Karpas-422 (cell line): ENCODE measurements at regions not wholly inside any gene's neighbourhood (a gene's known extent, or its start where the extent isn't known, plus 50 kb on each side); places are given as distances from the start of the nearest gene placed in this dataset.

Experiments used
- DNase-seq: peaks from one replicate; pipeline ENCODE4 v3.0.0-alpha.2; 2015
- H2AFZ ChIP-seq: fragments of 200-600 bp; sonication (generic); 2 replicates; pipeline ENCODE4 v1.6.1; 2014; ENCODE audit warnings: antibody characterized with exemption, low read length, mixed read lengths
- H3K27ac ChIP-seq: fragments of 200-600 bp; sonication (generic); 2 replicates; pipeline ENCODE4 v1.5.1; 2014; ENCODE audit warnings: mild to moderate bottlenecking, low read length, moderate library complexity
- H3K27me3 ChIP-seq: fragments of 200-600 bp; sonication (generic); 2 replicates; pipeline ENCODE4 v1.6.1; 2014; ENCODE audit warnings: low read length, mixed read lengths
- H3K36me3 ChIP-seq: fragments of 200-600 bp; sonication (generic); 2 replicates; pipeline ENCODE4 v1.6.1; 2014; ENCODE audit warnings: low read length, mixed read lengths; ENCODE audit not compliant: insufficient read depth
- H3K4me1 ChIP-seq: fragments of 200-600 bp; sonication (generic); 2 replicates; pipeline ENCODE4 v1.6.1; 2014; ENCODE audit warnings: mild to moderate bottlenecking, low read length, mixed read lengths
- H3K4me2 ChIP-seq: fragments of 200-600 bp; sonication (generic); 2 replicates; pipeline ENCODE4 v1.6.1; 2014; ENCODE audit warnings: low read length, low read depth, mild to moderate bottlenecking; ENCODE audit not compliant: poor library complexity, severe bottlenecking
- H3K4me3 ChIP-seq: fragments of 200-600 bp; sonication (generic); 2 replicates; pipeline ENCODE4 v1.5.1; 2014; ENCODE audit warnings: mild to moderate bottlenecking, antibody characterized with exemption, low read length, mixed read lengths
- H3K79me2 ChIP-seq: fragments of 200-600 bp; sonication (generic); 2 replicates; pipeline ENCODE4 v1.6.1; 2014; ENCODE audit warnings: mild to moderate bottlenecking, low read length, mixed read lengths
- H3K9ac ChIP-seq: fragments of 200-600 bp; sonication (generic); 2 replicates; pipeline ENCODE4 v1.6.0; 2014; ENCODE audit warnings: low read length
- H3K9me2 ChIP-seq: fragments of 200-600 bp; sonication (generic), shearing (Covaris generic); replicated peaks from 2 replicates; pipeline ENCODE4 v1.6.0; 2014; ENCODE audit warnings: mild to moderate bottlenecking, low read length, moderate library complexity; ENCODE audit not compliant: insufficient read depth
- H3K9me3 ChIP-seq: fragments of 300-700, 200-600 bp; sonication (generic); 2 replicates; pipeline ENCODE4 v1.6.1; 2014; ENCODE audit warnings: low read length, mixed read lengths
- H4K20me1 ChIP-seq: fragments of 200-600 bp; sonication (generic); 2 replicates; pipeline ENCODE4 v1.6.1; 2014; ENCODE audit warnings: mild to moderate bottlenecking, antibody characterized with exemption, low read length, low read depth; ENCODE audit not compliant: insufficient read depth

- Histone ChIP-seq H3K27me3 (no peaks in the 10 kb centered on the region), H3K9me2 (no peaks in the 10 kb centered on the region), H2AFZ (no peak overlapping the region), H3K79me2 (peaks cover 6% of the 10 kb centered on the region), H3K4me2 (no peak overlapping the region), H4K20me1 (no peaks in the 10 kb centered on the region), H3K9ac (no peak overlapping the region), H3K27ac (no peak overlapping the region), H3K4me3 (no peak overlapping the region), H3K9me3 (no peaks in the 10 kb centered on the region), H3K36me3 (no peaks in the 10 kb centered on the region), H3K4me1 (peaks cover 6% of the 10 kb centered on the region)
- DNase-seq, result no peak
Observed at GRCh38 chr11:25943031-25943430, 388.9 kb upstream of the ANO3 start.

DNA sequence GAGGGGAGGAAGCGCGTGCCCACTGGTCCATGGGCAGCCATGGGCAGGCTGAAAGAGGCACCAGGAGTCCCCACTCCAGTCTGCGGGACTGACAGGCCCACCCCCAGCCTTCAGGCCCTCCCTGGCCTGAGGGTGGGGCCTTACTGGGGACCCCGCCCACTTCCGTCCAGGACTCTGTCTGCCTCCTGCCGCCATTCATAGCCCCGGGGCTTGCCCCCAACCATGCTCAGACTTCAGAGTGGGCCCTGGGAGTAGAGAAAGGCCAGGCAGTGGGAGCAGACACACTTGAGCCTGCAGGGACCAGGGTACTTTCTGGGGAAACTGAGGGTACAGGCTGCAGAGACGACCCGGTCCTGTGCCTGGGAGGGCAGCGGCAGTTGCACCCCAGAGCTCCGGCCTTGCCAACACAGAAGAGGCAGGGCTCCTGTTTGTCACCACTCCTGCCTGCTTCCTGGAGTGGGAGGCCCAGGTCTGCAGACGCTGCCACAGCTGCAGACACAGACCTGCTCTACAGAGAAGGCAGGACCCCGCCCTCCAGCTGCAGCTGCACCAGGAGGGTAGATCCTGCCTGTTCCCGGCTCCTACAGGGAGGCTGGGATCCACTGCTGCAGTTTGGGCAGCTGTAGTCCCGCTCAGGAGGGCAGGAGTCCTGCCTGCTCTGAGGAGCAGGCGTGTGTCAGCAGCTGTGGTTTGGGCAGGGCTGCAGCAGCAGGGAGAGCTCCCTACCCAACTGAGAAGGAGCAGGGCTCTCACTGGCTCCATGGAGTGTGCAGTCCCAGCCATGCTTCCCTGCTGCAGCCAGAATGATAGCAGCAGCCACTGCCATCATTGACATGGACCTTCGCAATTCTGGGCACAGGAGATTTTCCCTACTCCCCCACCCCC, 387.9 kb upstream of the ANO3 start:
- no peak overlapping the region for H3K9ac ChIP-seq
- no peak overlapping the region for H3K27ac ChIP-seq
- H3K27me3 ChIP-seq, result no peaks in the 10 kb centered on the region
- no peaks in the 10 kb centered on the region for H4K20me1 ChIP-seq
- DNase-seq, result no peak
- H3K4me3 ChIP-seq, result no peak overlapping the region
- H3K9me3 ChIP-seq, result no peaks in the 10 kb centered on the region
- H3K4me2 ChIP-seq, result no peak overlapping the region
- H3K4me1 ChIP-seq, result peaks cover 6% of the 10 kb centered on the region
- H2AFZ ChIP-seq, result no peak overlapping the region
- no peaks in the 10 kb centered on the region for H3K9me2 ChIP-seq
- peaks cover 16% of the 10 kb centered on the region for H3K79me2 ChIP-seq
- H3K36me3 ChIP-seq, result no peaks in the 10 kb centered on the region

GRCh38 chr11:25949918-25950317, 382.0 kb upstream of the ANO3 start:
- Histone ChIP-seq H3K4me2 (no peak overlapping the region), H3K27ac (no peak overlapping the region), H3K9ac (no peak overlapping the region), H4K20me1 (no peaks in the 10 kb centered on the region), H3K9me3 (no peaks in the 10 kb centered on the region; the same call in 1 of the 2 replicates), H3K36me3 (no peaks in the 10 kb centered on the region), H3K79me2 (peaks cover 24% of the 10 kb centered on the region), H3K4me1 (no peaks in the 10 kb centered on the region; the same call in 1 of the 2 replicates), H2AFZ (no peak overlapping the region), H3K4me3 (no peak overlapping the region), H3K27me3 (no peaks in the 10 kb centered on the region), H3K9me2 (no peaks in the 10 kb centered on the region)
- DNase-seq, result no peak

DNA sequence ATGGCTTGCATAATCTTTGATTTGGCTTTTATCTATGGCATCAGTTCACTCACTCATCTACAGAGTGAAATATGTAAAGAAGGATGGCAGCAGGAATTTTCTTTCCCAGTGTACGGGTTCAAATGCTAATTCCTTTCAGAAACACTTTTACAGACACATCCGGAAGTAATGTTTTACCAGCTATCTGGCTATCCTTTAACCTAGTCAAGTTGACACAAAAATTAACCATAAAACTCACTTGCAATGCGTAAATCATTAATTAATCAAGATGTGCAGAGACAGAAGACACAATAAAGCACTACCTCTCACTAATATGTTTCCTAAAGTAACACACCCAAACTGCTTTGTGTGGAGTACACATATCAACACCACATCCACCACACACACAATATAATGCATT, 378.9 kb upstream of the ANO3 start:
- H3K9ac ChIP-seq, result no peak overlapping the region
- H3K4me1 ChIP-seq, result no peaks in the 10 kb centered on the region; the same call in 1 of the 2 replicates
- no peak overlapping the region for H3K4me3 ChIP-seq
- no peak for DNase-seq
- no peaks in the 10 kb centered on the region for H3K27me3 ChIP-seq
- H3K9me3 ChIP-seq, result no peaks in the 10 kb centered on the region; the same call in 1 of the 2 replicates
- H3K79me2 ChIP-seq, result peaks cover 18% of the 10 kb centered on the region; the same call in 1 of the 2 replicates
- no peaks in the 10 kb centered on the region for H3K36me3 ChIP-seq
- H4K20me1 ChIP-seq, result no peaks in the 10 kb centered on the region
- no peak overlapping the region for H3K27ac ChIP-seq
- H3K9me2 ChIP-seq, result no peaks in the 10 kb centered on the region
- no peak overlapping the region for H2AFZ ChIP-seq
- H3K4me2 ChIP-seq, result no peak overlapping the region

- Histone ChIP-seq H3K27me3 (no peaks in the 10 kb centered on the region), H3K79me2 (no peaks in the 10 kb centered on the region), H3K4me3 (no peak overlapping the region), H3K27ac (no peak overlapping the region), H3K9me2 (no peaks in the 10 kb centered on the region), H3K4me2 (no peak overlapping the region), H3K4me1 (no peaks in the 10 kb centered on the region), H3K9me3 (no peaks in the 10 kb centered on the region), H4K20me1 (no peaks in the 10 kb centered on the region), H3K9ac (no peak overlapping the region), H3K36me3 (no peaks in the 10 kb centered on the region), H2AFZ (no peak overlapping the region)
- DNase-seq, result no peak
Observed at GRCh38 chr11:25958045-25958444, 373.9 kb upstream of the ANO3 start.

GRCh38 chr11:25961539-25961938, 370.4 kb upstream of the ANO3 start:
- Histone ChIP-seq H3K36me3 (no peaks in the 10 kb centered on the region), H2AFZ (no peak overlapping the region), H3K4me1 (no peaks in the 10 kb centered on the region), H3K27me3 (no peaks in the 10 kb centered on the region), H3K9ac (no peak overlapping the region), H3K4me3 (no peak overlapping the region), H3K27ac (no peak overlapping the region), H3K9me3 (no peaks in the 10 kb centered on the region), H3K9me2 (no peaks in the 10 kb centered on the region), H3K4me2 (no peak overlapping the region), H3K79me2 (no peaks in the 10 kb centered on the region), H4K20me1 (no peaks in the 10 kb centered on the region)
- DNase-seq, result no peak

DNA sequence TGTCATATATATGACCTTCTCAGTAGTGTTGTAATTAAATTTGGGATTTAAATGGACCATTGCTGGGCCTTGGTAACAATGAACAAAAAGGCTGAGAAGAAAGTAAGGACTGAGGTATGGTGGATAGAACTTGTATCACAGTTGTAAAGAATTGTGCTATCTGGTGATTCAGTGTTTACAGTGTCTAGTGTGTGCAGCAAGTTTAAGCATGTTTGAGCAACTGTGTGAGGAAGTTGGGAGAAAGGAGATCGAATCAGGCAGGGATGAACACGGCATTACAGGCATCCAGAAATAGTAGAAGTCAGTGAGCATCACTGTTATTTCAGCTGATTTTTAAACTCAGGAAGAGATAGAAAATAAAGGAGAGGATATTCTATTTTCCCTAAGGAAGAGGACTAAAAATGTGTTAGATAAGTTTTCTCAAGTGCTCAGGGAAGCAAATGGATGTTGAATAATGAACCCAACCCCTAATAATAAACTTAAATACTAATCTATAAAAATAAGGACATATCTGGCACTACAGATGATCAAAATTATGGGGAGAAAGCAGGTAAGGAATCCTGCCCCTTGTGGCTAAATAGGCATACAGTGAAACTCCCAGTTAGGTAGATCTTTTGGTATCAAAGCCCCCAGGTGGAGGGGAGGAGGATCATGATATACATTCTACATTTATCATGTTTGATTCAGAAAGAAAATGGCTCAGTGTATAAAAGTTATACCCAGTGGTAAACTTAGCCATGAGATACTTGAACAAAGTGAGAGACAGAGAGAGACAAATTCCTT, 361.0 kb upstream of the ANO3 start:
- Histone ChIP-seq H3K27ac (no peak overlapping the region), H3K9ac (no peak overlapping the region), H3K36me3 (no peaks in the 10 kb centered on the region), H3K79me2 (0 out of 2 replicates have a peak, but pooled peaks cover 2% of the 10 kb centered on the region), H3K27me3 (no peaks in the 10 kb centered on the region), H3K4me1 (no peaks in the 10 kb centered on the region), H3K9me2 (no peaks in the 10 kb centered on the region), H2AFZ (no peak overlapping the region), H4K20me1 (no peaks in the 10 kb centered on the region), H3K4me2 (no peak overlapping the region), H3K9me3 (no peaks in the 10 kb centered on the region), H3K4me3 (no peak overlapping the region)
- peak; percentile 68 for DNase-seq

DNA sequence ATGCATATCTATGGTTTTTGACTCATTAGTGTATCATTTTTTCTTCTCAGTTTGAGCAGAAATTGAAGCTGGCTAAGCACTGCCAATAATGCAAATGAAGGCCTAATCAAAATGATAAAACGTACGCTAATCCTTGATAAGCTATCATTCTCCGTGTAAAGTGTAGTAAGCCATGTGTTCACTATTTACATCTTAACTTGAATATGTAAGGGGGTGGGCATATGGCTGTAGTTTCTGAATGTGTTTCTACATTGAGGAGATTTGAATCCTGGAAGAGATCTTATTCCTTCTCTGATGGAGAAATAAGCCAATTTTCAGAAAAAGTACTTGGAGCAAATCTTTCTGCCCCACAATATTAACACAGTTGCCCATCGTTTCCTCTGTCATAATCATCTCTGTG, 351.8 kb upstream of the ANO3 start:
- no peak overlapping the region for H2AFZ ChIP-seq
- no peaks in the 10 kb centered on the region for H3K27me3 ChIP-seq
- no peak overlapping the region for H3K4me3 ChIP-seq
- no peaks in the 10 kb centered on the region for H3K79me2 ChIP-seq
- no peak overlapping the region for H3K4me2 ChIP-seq
- peaks cover 36% of the 10 kb centered on the region for H3K4me1 ChIP-seq
- H3K9me2 ChIP-seq, result no peaks in the 10 kb centered on the region
- H3K36me3 ChIP-seq, result no peaks in the 10 kb centered on the region
- no peak overlapping the region for H3K9ac ChIP-seq
- no peaks in the 10 kb centered on the region for H4K20me1 ChIP-seq
- H3K9me3 ChIP-seq, result no peaks in the 10 kb centered on the region
- H3K27ac ChIP-seq, result no peak overlapping the region
- DNase-seq, result no peak
